Liver (tissue), 3 donors: ENCODE measurements at regions not wholly inside any gene's neighbourhood (a gene's known extent, or its start where the extent isn't known, plus 50 kb on each side); places are given as distances from the start of the nearest gene placed in this dataset.

ENCODE experiments used
- CTCF ChIP-seq: fragments of 150-350 bp; IDR thresholded peaks from 2 replicates; pipeline ENCODE4 v1.5.1; 2017; ENCODE audit warnings: improper control_type of control experiment, low read depth, low read length; ENCODE audit not compliant: missing input control
- EGR1 ChIP-seq, 2 donors: IDR thresholded peaks; 2 replicates each; pipeline ENCODE4 v1.6.1; 2016 to 2018; ENCODE audit warnings: antibody characterized with exemption in 2 of 2, low read depth in 2 of 2
- FOXA1 ChIP-seq: IDR thresholded peaks from 2 replicates; pipeline ENCODE4 v1.6.1; 2016; ENCODE audit warnings: antibody characterized with exemption
- GABPA ChIP-seq, 2 donors: IDR thresholded peaks in 1 of 2; conservative IDR thresholded peaks in 1 of 2; 2 replicates each; pipeline ENCODE4 v1.6.1; 2016; ENCODE audit warnings: antibody characterized with exemption in 2 of 2, mild to moderate bottlenecking in 1 of 2, moderate library complexity in 1 of 2
- HNF4A ChIP-seq, 2 donors: conservative IDR thresholded peaks; 2 replicates each; pipeline ENCODE4 v1.6.1; 2016; ENCODE audit warnings: antibody characterized with exemption in 2 of 2, mild to moderate bottlenecking in 2 of 2
- JUND ChIP-seq, 2 donors: IDR thresholded peaks; 2 replicates each; pipeline ENCODE4 v1.6.1; 2016; ENCODE audit warnings: antibody characterized with exemption in 2 of 2
- MAX ChIP-seq: IDR thresholded peaks from 2 replicates; pipeline ENCODE4 v1.6.1; 2016; ENCODE audit warnings: antibody characterized with exemption
- NR2F2 ChIP-seq: IDR thresholded peaks from 2 replicates; pipeline ENCODE4 v1.6.1; 2016; ENCODE audit warnings: antibody characterized with exemption
- RAD21 ChIP-seq, 2 donors: IDR thresholded peaks; 2 replicates each; pipeline ENCODE4 v1.6.1; 2016; ENCODE audit warnings: antibody characterized with exemption in 2 of 2, mild to moderate bottlenecking in 2 of 2
- REST ChIP-seq: IDR thresholded peaks from 2 replicates; pipeline ENCODE4 v1.6.1; 2016; ENCODE audit warnings: antibody characterized with exemption, mild to moderate bottlenecking
- TAF1 ChIP-seq: conservative IDR thresholded peaks from 2 replicates; pipeline ENCODE4 v1.6.1; 2016; ENCODE audit warnings: antibody characterized with exemption, mild to moderate bottlenecking
- YY1 ChIP-seq: IDR thresholded peaks from 2 replicates; pipeline ENCODE4 v1.6.1; 2016; ENCODE audit warnings: antibody characterized with exemption, mild to moderate bottlenecking
- donor health status: healthy.
- donor health status: healthy.

- TF ChIP-seq CTCF (no peak), EGR1 (IDR thresholded peaks at IDR 0.05; ENCODE audit: low read depth in 2 of 2) (no peak), GABPA (IDR thresholded peaks at IDR 0.05 in 1 of 2, conservative IDR thresholded peaks at IDR 0.05 in 1 of 2) (no peak), FOXA1 (no peak), MAX (no peak), JUND (IDR thresholded peaks at IDR 0.05) (no peak), HNF4A (conservative IDR thresholded peaks at IDR 0.05) (no peak), REST (no peak), NR2F2 (no peak), TAF1 (no peak), RAD21 (IDR thresholded peaks at IDR 0.05) (no peak), YY1 (no peak)
Observed at GRCh38 chr17:37826497-37827430, 81.9 kb upstream of the HNF1B start.
